ENCODE measurements at regions not wholly inside any gene's neighbourhood (a gene's known extent, or its start where the extent isn't known, plus 50 kb on each side); places are given as distances from the start of the nearest gene placed in this dataset.

DNA sequence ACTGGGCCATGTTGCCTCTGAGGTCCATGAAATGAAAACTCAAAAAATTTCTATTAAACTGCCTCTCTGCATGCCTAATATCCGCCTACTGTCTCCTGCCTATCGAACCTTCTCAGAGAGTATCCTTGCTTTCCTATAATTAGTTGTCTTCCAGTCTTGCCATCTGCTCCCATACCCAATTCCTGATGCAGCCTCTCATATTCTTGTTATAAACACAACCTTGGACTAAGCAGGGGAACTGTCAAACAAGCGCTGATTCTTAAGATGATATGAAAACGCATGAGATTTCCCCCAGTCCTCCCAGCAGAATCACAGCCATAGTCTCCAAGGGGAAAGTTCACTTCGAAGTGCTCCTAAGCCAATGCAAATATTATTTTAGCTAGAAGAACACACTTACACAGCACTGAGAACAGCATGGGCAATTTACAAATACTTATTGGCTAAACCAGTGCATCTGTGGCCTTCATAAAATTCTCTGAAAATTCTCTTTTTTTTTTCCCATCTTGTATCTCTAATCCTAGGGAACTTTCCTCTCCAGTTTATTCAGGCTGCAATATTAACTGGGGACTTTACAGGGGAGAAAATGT lies 471.6 kb downstream of the MBD2 start:
- TF ChIP-seq, protein P1, sequence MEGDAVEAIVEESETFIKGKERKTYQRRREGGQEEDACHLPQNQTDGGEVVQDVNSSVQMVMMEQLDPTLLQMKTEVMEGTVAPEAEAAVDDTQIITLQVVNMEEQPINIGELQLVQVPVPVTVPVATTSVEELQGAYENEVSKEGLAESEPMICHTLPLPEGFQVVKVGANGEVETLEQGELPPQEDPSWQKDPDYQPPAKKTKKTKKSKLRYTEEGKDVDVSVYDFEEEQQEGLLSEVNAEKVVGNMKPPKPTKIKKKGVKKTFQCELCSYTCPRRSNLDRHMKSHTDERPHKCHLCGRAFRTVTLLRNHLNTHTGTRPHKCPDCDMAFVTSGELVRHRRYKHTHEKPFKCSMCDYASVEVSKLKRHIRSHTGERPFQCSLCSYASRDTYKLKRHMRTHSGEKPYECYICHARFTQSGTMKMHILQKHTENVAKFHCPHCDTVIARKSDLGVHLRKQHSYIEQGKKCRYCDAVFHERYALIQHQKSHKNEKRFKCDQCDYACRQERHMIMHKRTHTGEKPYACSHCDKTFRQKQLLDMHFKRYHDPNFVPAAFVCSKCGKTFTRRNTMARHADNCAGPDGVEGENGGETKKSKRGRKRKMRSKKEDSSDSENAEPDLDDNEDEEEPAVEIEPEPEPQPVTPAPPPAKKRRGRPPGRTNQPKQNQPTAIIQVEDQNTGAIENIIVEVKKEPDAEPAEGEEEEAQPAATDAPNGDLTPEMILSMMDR (IDR thresholded peaks at IDR 0.05; ENCODE audit: insufficient read depth, low read depth, low read length): no peak
- no peak for DNase-seq (ENCODE audit: low read depth)
- no peak overlapping the region for H3K4me3 ChIP-seq (ENCODE audit: low read depth, low read length)

GRCh38 chr18:53749766-53750165 lies 474.7 kb downstream of the MBD2 start:
- no peak for DNase-seq (ENCODE audit: low read depth)
- no peak overlapping the region for H3K4me3 ChIP-seq (ENCODE audit: low read depth, low read length)
- TF ChIP-seq, protein P1 (IDR thresholded peaks at IDR 0.05; ENCODE audit: insufficient read depth, low read depth, low read length): no peak

DNA sequence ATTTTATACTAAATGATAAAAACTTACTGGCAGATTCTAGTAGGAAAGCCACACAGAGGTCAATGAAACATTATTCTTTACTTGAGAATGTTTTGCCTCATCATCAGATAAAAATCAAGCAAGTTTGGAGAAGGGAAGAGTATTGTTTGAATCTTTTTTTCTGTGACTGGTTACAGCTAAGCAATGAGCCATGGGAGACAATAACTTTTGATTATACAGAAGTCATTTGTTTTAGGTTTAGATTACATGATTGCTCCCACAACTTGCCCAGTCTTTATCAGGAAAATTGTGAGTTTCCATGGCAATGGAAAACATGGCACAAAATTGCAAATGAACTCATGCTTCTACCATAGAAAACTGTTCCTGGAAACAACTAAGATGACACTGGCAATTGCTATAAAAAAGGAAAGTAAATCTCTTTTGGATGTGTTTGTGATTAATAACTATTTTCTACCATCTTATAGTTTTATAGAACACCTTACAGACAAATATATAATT lies 476.8 kb downstream of the MBD2 start:
- no peak for DNase-seq (ENCODE audit: low read depth)
- H3K4me3 ChIP-seq (ENCODE audit: low read depth, low read length): no peak overlapping the region
- TF ChIP-seq, protein P1 (IDR thresholded peaks at IDR 0.05; ENCODE audit: insufficient read depth, low read depth, low read length): no peak

GRCh38 chr18:53747210-53747609 lies 477.3 kb downstream of the MBD2 start:
- TF ChIP-seq, protein P1 (IDR thresholded peaks at IDR 0.05; ENCODE audit: insufficient read depth, low read depth, low read length): no peak
- no peak for DNase-seq (ENCODE audit: low read depth)
- H3K4me3 ChIP-seq (ENCODE audit: low read depth, low read length): no peak overlapping the region

DNA sequence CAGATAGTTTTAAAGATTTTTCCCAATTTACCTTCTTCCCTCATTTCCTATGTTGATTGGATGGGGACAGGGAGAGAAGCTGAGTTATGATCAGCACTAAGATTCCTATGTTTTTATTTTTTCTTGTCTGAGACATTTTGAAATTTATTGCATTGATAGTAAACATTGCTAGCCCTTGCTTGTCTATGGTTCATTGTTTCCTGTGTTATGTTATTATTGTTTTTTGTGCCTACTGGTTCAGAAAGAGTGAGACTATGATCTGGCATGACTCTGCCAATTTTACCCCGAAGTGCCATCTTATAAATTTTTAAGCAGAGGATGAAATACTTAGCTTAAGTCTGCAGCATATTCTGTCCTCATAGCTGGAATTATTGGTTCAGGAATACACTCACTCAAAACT lies 478.5 kb downstream of the MBD2 start:
- TF ChIP-seq, protein P1 (IDR thresholded peaks at IDR 0.05; ENCODE audit: insufficient read depth, low read depth, low read length): no peak
- no peak for DNase-seq (ENCODE audit: low read depth)
- no peak overlapping the region for H3K4me3 ChIP-seq (ENCODE audit: low read depth, low read length)

- TF ChIP-seq, protein P1 (IDR thresholded peaks at IDR 0.05; ENCODE audit: insufficient read depth, low read depth, low read length): no peak
- no peak overlapping the region for H3K4me3 ChIP-seq (ENCODE audit: low read depth, low read length)
- no peak for DNase-seq (ENCODE audit: low read depth)
Observed at GRCh38 chr18:53745224-53745967, 479.1 kb downstream of the MBD2 start.
